OCI-LY7 (cell line): ENCODE measurements at regions not wholly inside any gene's neighbourhood (a gene's known extent, or its start where the extent isn't known, plus 50 kb on each side); places are given as distances from the start of the nearest gene placed in this dataset.
"Not testable (repeated sequence)": the region's sequence is repeated elsewhere in the genome, so short reads cannot be mapped to it uniquely, and the experiment has no call there.

Experiments used
- EZH2phosphoT487 ChIP-seq: fragments of 200-600 bp; sonication (generic); IDR thresholded peaks from 2 replicates; pipeline ENCODE4 v1.6.1; 2018; ENCODE audit warnings: low read depth, borderline replicate concordance, mild to moderate bottlenecking, mixed run types, antibody characterized with exemption, low read length, moderate library complexity, mixed read lengths
- TF ChIP-seq, protein P1 (sequence below): fragments of 200-600 bp; sonication (generic); conservative IDR thresholded peaks from 2 replicates; pipeline ENCODE4 v1.5.1; 2014; ENCODE audit warnings: mild to moderate bottlenecking, antibody characterized with exemption, low read length, moderate library complexity, mixed read lengths

GRCh38 chr21:7930445-7930844 lies 2590.9 kb upstream of the TPTE start:
- TF ChIP-seq, protein P1, sequence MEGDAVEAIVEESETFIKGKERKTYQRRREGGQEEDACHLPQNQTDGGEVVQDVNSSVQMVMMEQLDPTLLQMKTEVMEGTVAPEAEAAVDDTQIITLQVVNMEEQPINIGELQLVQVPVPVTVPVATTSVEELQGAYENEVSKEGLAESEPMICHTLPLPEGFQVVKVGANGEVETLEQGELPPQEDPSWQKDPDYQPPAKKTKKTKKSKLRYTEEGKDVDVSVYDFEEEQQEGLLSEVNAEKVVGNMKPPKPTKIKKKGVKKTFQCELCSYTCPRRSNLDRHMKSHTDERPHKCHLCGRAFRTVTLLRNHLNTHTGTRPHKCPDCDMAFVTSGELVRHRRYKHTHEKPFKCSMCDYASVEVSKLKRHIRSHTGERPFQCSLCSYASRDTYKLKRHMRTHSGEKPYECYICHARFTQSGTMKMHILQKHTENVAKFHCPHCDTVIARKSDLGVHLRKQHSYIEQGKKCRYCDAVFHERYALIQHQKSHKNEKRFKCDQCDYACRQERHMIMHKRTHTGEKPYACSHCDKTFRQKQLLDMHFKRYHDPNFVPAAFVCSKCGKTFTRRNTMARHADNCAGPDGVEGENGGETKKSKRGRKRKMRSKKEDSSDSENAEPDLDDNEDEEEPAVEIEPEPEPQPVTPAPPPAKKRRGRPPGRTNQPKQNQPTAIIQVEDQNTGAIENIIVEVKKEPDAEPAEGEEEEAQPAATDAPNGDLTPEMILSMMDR, result not testable (repeated sequence)
- not testable (repeated sequence) for TF ChIP-seq EZH2phosphoT487
